H7 (cell line): ENCODE measurements at regions not wholly inside any gene's neighbourhood (a gene's known extent, or its start where the extent isn't known, plus 50 kb on each side); places are given as distances from the start of the nearest gene placed in this dataset.
"Not testable (repeated sequence)": the region's sequence is repeated elsewhere in the genome, so short reads cannot be mapped to it uniquely, and the experiment has no call there.

Experiments
- DNase-seq: peaks from one replicate; pipeline ENCODE4 v3.0.0; 2012
- H3K27me3 ChIP-seq: 2 replicates; pipeline ENCODE4 v1.6.0; 2011; ENCODE audit warnings: mild to moderate bottlenecking, low read length; ENCODE audit not compliant: control insufficient read depth, insufficient read depth
- H3K36me3 ChIP-seq: replicated peaks from 2 replicates; pipeline ENCODE4 v1.5.1; 2011; ENCODE audit warnings: low read length; ENCODE audit not compliant: control insufficient read depth, insufficient read depth
- H3K4me3 ChIP-seq: 2 replicates; pipeline ENCODE4 v1.5.1; 2011; ENCODE audit warnings: low read depth, mild to moderate bottlenecking, control low read depth, low read length, moderate library complexity; ENCODE audit not compliant: insufficient read depth

GRCh38 chr3:176219970-176220369 lies 977.3 kb downstream of the TBL1XR1 start:
- peak; percentile 62 for DNase-seq
- no peaks in the 10 kb centered on the region for H3K36me3 ChIP-seq
- H3K27me3 ChIP-seq: no peaks in the 10 kb centered on the region
- H3K4me3 ChIP-seq: no peak overlapping the region

GRCh38 chr3:176214758-176215157 lies 982.5 kb downstream of the TBL1XR1 start:
- Histone ChIP-seq H3K27me3 (no peaks in the 10 kb centered on the region), H3K4me3 (no peak overlapping the region), H3K36me3 (no peaks in the 10 kb centered on the region)
- DNase-seq: no peak

GRCh38 chr3:176213314-176213713 lies 984.0 kb downstream of the TBL1XR1 start:
- not testable (repeated sequence) for DNase-seq, H3K27me3 ChIP-seq, H3K36me3 ChIP-seq
- H3K4me3 ChIP-seq: peak overlapping the region; percentile 3; the same call in 1 of the 2 replicates

GRCh38 chr3:176208915-176209314 lies 988.4 kb downstream of the TBL1XR1 start:
- Histone ChIP-seq H3K27me3 (no peaks in the 10 kb centered on the region), H3K36me3 (no peaks in the 10 kb centered on the region), H3K4me3 (no peak overlapping the region)
- no peak for DNase-seq

GRCh38 chr3:176208283-176208682 lies 989.0 kb downstream of the TBL1XR1 start:
- H3K4me3 ChIP-seq: no peak overlapping the region
- no peaks in the 10 kb centered on the region for H3K36me3 ChIP-seq
- no peak for DNase-seq
- H3K27me3 ChIP-seq: no peaks in the 10 kb centered on the region

- H3K36me3 ChIP-seq: no peaks in the 10 kb centered on the region
- DNase-seq: no peak
- no peaks in the 10 kb centered on the region for H3K27me3 ChIP-seq
- H3K4me3 ChIP-seq: no peak overlapping the region
These were observed 990.5 kb downstream of the TBL1XR1 start for GRCh38 chr3:176206809-176207208.

GRCh38 chr3:176202652-176203051 lies 994.6 kb downstream of the TBL1XR1 start:
- Histone ChIP-seq H3K36me3 (no peaks in the 10 kb centered on the region), H3K4me3 (no peak overlapping the region), H3K27me3 (no peaks in the 10 kb centered on the region)
- DNase-seq: no peak

GRCh38 chr3:176193032-176193730 lies 1004.1 kb downstream of the TBL1XR1 start:
- Histone ChIP-seq H3K4me3 (no peak overlapping the region), H3K36me3 (no peaks in the 10 kb centered on the region), H3K27me3 (no peaks in the 10 kb centered on the region)
- peak; percentile 43 for DNase-seq

GRCh38 chr3:176190755-176191154 lies 1006.5 kb downstream of the TBL1XR1 start:
- no peak overlapping the region for H3K4me3 ChIP-seq
- no peaks in the 10 kb centered on the region for H3K36me3 ChIP-seq
- no peak for DNase-seq
- H3K27me3 ChIP-seq: no peaks in the 10 kb centered on the region

- Histone ChIP-seq H3K36me3 (no peaks in the 10 kb centered on the region), H3K4me3 (no peak overlapping the region), H3K27me3 (no peaks in the 10 kb centered on the region)
- DNase-seq: no peak
These were observed 1014.1 kb downstream of the TBL1XR1 start for GRCh38 chr3:176183181-176183580.

- DNase-seq: no peak
- H3K4me3 ChIP-seq: no peak overlapping the region
- H3K36me3 ChIP-seq: no peaks in the 10 kb centered on the region
- no peaks in the 10 kb centered on the region for H3K27me3 ChIP-seq
These were observed 1023.2 kb downstream of the TBL1XR1 start for GRCh38 chr3:176174060-176174459.

GRCh38 chr3:176172492-176172891 lies 1024.8 kb downstream of the TBL1XR1 start:
- H3K27me3 ChIP-seq: no peaks in the 10 kb centered on the region
- DNase-seq: no peak

GRCh38 chr3:176167272-176167671 lies 1030.0 kb downstream of the TBL1XR1 start:
- no peak overlapping the region for H3K4me3 ChIP-seq
- H3K27me3 ChIP-seq: no peaks in the 10 kb centered on the region
- no peak for DNase-seq
- no peaks in the 10 kb centered on the region for H3K36me3 ChIP-seq

More at GRCh38 chr3:176172492-176172891, 1024.8 kb downstream of the TBL1XR1 start:
- Histone ChIP-seq H3K36me3 (no peaks in the 10 kb centered on the region), H3K4me3 (no peak overlapping the region)

- Histone ChIP-seq H3K27me3 (no peaks in the 10 kb centered on the region), H3K36me3 (no peaks in the 10 kb centered on the region), H3K4me3 (no peak overlapping the region)
- no peak for DNase-seq
These were observed 1036.3 kb downstream of the TBL1XR1 start for GRCh38 chr3:176160997-176161396.

- H3K27me3 ChIP-seq: no peaks in the 10 kb centered on the region
- no peak for DNase-seq
- no peak overlapping the region for H3K4me3 ChIP-seq
- no peaks in the 10 kb centered on the region for H3K36me3 ChIP-seq
These were observed 1037.5 kb downstream of the TBL1XR1 start for GRCh38 chr3:176159796-176160195.

- Histone ChIP-seq H3K4me3 (no peak overlapping the region), H3K27me3 (no peaks in the 10 kb centered on the region), H3K36me3 (no peaks in the 10 kb centered on the region)
- DNase-seq: no peak
These were observed 1042.3 kb downstream of the TBL1XR1 start for GRCh38 chr3:176155012-176155411.
